ENCODE measurements at regions not wholly inside any gene's neighbourhood (a gene's known extent, or its start where the extent isn't known, plus 50 kb on each side); places are given as distances from the start of the nearest gene placed in this dataset.

DNA sequence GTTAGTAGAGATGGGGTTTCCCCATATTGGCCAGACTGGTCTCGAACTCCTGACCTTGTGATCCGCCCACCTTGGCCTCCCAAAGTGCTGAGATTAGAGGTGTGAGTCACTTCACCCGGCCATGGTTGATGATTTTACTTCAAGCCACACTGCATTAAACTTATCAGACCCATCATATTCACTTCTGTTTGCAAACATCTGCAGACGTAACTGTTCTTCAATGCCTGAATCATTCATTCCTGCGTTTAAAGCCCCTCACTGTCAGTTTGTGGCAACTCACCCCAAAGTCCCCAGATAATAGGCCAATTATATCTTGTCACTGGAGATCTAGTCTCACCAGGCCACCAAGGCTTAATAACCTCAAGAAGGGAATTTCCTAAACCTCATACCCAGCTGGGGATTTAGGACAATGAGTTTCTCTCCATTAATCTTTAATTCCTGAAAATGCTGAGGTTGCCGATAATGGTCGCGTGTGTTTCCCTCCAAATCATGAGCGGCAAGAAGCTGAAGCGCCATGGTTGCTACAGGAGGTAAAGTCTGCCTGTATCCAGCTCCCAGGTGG lies 229.6 kb downstream of the LY86 start:
- no peak overlapping the region for H3K4me3 ChIP-seq (ENCODE audit: low read depth, low read length)
- DNase-seq (ENCODE audit: low read depth) = no peak
- TF ChIP-seq, protein P1, sequence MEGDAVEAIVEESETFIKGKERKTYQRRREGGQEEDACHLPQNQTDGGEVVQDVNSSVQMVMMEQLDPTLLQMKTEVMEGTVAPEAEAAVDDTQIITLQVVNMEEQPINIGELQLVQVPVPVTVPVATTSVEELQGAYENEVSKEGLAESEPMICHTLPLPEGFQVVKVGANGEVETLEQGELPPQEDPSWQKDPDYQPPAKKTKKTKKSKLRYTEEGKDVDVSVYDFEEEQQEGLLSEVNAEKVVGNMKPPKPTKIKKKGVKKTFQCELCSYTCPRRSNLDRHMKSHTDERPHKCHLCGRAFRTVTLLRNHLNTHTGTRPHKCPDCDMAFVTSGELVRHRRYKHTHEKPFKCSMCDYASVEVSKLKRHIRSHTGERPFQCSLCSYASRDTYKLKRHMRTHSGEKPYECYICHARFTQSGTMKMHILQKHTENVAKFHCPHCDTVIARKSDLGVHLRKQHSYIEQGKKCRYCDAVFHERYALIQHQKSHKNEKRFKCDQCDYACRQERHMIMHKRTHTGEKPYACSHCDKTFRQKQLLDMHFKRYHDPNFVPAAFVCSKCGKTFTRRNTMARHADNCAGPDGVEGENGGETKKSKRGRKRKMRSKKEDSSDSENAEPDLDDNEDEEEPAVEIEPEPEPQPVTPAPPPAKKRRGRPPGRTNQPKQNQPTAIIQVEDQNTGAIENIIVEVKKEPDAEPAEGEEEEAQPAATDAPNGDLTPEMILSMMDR (IDR thresholded peaks at IDR 0.05; ENCODE audit: control insufficient read depth, extremely low read depth, insufficient read depth) = no peak

DNA sequence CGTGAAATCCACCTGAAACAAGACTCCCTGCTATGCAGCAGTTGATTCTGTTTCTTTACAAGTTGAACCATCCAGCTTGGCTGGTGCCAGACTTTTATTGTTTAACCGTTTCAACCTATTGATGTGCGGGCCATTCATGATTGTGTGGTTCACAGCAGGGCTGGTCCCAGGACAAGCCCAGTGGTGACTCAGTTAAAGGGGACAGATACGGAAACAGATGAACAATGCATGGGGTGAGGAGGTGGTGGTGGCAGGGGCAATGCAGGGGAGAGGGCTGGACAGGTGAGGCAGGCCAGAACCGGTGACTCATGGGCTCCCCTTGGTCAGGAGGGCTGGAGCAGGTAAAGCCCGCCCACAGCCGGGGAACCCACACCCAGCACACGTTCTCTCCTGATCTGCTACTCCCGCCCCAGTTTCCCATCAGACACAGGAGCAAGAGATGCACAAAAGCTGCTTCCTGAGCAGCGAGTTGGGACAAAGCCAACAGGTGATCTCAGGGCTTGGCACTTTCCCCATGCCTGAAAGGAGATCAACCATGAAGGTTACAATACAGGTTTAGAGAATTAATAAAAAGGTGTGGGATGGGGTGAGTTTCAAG lies 232.2 kb downstream of the LY86 start:
- peak; percentile 85 for DNase-seq (ENCODE audit: low read depth)
- TF ChIP-seq, protein P1 (IDR thresholded peaks at IDR 0.05; ENCODE audit: control insufficient read depth, extremely low read depth, insufficient read depth) = no peak
- no peak overlapping the region for H3K4me3 ChIP-seq (ENCODE audit: low read depth, low read length)

DNA sequence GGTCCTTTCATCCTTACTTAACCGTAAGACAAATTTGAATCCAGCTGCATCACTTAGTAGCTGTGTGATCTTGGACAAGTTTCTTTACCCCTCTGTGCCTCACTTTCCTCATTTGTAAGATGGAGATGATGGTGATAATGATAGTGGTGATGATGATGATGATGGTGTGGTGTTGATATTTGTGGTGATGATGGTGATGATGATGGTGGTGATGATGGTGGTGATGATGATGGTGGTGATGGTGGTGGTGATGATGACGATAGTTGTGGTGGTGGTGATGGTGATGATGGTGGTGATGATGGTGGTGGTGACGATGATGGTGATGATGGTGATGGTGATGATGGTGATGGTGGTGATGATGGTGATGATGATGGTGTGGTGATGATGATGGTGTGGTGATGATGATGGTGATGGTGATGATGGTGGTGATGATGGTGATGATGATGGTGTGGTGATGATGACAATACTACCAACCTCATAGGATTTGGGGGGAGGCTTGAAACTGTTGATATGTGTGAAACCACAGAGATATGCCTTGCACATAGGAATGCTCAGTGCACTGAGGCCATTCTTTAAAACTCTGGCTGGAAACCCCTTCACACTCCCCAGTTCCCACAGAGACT lies 233.2 kb downstream of the LY86 start:
- H3K4me3 ChIP-seq (ENCODE audit: low read depth, low read length) = no peak overlapping the region
- TF ChIP-seq, protein P1 (IDR thresholded peaks at IDR 0.05; ENCODE audit: control insufficient read depth, extremely low read depth, insufficient read depth) = no peak
- no peak for DNase-seq (ENCODE audit: low read depth)

DNA sequence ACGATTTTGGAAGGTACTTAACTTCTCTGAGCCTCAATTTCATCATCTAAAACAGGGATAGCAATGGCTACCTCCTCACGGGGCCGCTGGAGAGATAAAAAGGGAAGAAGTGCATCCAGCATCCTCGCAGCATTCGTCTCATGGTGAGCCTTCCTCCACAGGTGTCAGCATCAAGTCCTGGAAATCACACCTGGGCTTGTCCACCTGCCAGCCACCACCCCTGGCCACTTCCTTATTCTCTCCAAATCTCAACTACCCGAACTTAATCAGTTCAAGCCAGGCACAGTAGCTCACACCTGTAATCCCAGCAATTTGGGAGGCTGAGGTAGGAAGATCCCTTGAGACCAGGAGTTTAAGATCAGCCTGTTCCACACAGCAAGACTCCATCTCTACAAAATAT lies 234.5 kb downstream of the LY86 start:
- no peak overlapping the region for H3K4me3 ChIP-seq (ENCODE audit: low read depth, low read length)
- TF ChIP-seq, protein P1 (IDR thresholded peaks at IDR 0.05; ENCODE audit: control insufficient read depth, extremely low read depth, insufficient read depth) = no peak
- no peak for DNase-seq (ENCODE audit: low read depth)

DNA sequence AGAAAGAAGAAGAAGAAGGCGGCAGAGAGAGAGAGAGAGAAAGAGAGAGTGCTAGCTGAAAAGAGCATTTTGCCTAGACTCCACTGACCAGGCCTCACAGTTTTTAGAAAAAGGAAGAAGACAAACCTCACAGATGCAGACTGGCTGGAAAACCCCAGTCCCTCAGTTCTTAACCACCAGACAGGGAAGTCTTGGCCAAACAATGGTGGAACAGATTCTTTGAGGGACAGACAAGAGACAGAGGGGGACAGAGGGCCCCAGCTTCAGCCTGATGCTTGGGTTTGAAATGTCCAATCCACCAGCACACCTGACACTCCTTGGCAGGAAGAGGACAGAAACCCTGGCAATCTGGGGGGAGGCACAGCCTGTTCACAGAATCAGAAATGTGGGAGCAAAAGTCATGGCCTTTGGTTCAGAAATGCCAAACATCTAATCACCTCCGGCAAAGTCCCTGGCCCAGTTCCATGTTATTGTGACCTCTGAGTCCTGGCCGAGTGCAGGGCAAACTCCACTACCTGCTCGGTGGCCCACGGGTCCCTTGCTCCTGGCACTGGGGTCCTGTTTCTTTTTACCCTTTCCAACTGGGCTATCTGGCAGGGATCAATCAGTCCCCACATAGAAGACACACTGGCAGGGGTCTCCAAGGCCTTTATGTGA lies 235.2 kb downstream of the LY86 start:
- TF ChIP-seq, protein P1 (IDR thresholded peaks at IDR 0.05; ENCODE audit: control insufficient read depth, extremely low read depth, insufficient read depth) = no peak
- H3K4me3 ChIP-seq (ENCODE audit: low read depth, low read length) = no peak overlapping the region
- DNase-seq (ENCODE audit: low read depth) = no peak

DNA sequence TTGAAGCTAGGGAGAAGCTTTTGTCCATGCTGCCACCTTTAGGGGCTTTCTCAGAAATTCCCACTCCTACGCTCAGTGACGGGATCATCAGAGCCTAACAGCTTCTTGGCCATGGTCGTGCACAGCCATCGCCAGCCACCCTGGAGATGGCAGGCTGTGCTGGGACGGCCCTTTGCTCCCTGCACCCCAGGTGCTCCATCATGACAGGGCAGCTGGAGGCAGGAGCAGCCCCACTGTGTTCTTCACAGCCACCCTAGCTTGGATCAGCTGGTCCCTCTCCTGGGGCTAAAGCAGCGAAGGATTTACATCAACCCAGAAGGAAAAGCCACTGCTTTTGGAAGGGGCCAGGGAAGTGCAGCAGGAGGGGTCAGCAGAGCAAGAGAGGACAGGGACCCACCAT lies 235.9 kb downstream of the LY86 start:
- TF ChIP-seq, protein P1 (IDR thresholded peaks at IDR 0.05; ENCODE audit: control insufficient read depth, extremely low read depth, insufficient read depth) = no peak

More for the DNA sequence above, 235.9 kb downstream of the LY86 start:
- no peak for DNase-seq (ENCODE audit: low read depth)
- no peak overlapping the region for H3K4me3 ChIP-seq (ENCODE audit: low read depth, low read length)

All from LNCaP clone FGC (cell line).